ENCODE measurements at regions not wholly inside any gene's neighbourhood (a gene's known extent, or its start where the extent isn't known, plus 50 kb on each side); places are given as distances from the start of the nearest gene placed in this dataset.

DNA sequence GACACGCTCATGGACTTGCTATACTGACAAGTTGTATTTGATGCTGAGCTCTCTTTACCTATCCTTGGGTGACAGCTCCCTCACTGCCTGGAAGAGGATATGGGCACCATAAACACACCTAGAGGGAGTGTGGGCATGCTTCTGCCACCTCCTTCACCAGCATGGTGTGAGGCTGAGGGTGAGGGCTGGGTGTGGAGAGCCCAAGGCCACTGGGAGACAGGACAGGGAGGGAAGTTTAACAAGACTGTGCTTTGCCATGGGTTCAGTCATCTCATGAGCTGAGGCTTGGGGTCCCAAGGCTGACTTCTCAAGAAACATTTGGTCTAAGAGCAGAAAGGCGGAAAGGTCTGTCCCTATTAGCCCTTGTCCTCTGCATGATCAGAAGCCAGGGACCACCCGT lies 93.6 kb upstream of the ANKRD55 start:
- TF ChIP-seq, protein P1, sequence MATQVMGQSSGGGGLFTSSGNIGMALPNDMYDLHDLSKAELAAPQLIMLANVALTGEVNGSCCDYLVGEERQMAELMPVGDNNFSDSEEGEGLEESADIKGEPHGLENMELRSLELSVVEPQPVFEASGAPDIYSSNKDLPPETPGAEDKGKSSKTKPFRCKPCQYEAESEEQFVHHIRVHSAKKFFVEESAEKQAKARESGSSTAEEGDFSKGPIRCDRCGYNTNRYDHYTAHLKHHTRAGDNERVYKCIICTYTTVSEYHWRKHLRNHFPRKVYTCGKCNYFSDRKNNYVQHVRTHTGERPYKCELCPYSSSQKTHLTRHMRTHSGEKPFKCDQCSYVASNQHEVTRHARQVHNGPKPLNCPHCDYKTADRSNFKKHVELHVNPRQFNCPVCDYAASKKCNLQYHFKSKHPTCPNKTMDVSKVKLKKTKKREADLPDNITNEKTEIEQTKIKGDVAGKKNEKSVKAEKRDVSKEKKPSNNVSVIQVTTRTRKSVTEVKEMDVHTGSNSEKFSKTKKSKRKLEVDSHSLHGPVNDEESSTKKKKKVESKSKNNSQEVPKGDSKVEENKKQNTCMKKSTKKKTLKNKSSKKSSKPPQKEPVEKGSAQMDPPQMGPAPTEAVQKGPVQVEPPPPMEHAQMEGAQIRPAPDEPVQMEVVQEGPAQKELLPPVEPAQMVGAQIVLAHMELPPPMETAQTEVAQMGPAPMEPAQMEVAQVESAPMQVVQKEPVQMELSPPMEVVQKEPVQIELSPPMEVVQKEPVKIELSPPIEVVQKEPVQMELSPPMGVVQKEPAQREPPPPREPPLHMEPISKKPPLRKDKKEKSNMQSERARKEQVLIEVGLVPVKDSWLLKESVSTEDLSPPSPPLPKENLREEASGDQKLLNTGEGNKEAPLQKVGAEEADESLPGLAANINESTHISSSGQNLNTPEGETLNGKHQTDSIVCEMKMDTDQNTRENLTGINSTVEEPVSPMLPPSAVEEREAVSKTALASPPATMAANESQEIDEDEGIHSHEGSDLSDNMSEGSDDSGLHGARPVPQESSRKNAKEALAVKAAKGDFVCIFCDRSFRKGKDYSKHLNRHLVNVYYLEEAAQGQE (IDR thresholded peaks at IDR 0.05; ENCODE audit: insufficient read depth in 1 of 2, low read depth in 2 of 2, low read length in 2 of 2), result no peak
- TF ChIP-seq POLR2AphosphoS5 (IDR thresholded peaks at IDR 0.05; ENCODE audit: low read depth, low read length), result no peak
- TF ChIP-seq FOXP2 (optimal IDR thresholded peaks at IDR 0.05; ENCODE audit: borderline replicate concordance, extremely low read depth, extremely low read length, insufficient read depth), result no peak
- TF ChIP-seq TAF1 (IDR thresholded peaks at IDR 0.05; ENCODE audit: borderline replicate concordance, insufficient read depth, low read length), result no peak
- TF ChIP-seq SIN3A (IDR thresholded peaks at IDR 0.05; ENCODE audit: borderline replicate concordance, insufficient read depth, low read length), result no peak

DNA sequence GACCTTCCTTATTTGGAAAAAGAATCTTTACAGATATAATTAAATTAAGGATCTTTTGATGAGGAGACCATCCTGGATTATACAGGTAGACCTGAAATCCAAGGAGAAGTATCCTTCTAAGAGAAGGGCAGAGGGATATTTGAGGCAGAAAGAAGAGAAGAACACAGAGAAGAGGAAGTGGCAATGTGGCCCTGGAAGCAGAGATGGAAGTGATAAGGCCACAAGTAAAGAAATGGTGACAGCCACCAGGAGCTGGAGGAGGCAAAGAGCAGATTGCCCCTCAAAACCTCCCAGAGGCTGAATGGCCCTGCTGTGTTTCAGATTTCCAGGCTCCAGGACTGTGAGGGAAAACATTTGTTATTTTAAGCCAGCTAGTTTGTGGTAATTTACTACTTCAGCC lies 93.0 kb upstream of the ANKRD55 start:
- TF ChIP-seq TAF1 (IDR thresholded peaks at IDR 0.05; ENCODE audit: borderline replicate concordance, insufficient read depth, low read length) (no peak), POLR2AphosphoS5 (IDR thresholded peaks at IDR 0.05; ENCODE audit: low read depth, low read length) (no peak), SIN3A (IDR thresholded peaks at IDR 0.05; ENCODE audit: borderline replicate concordance, insufficient read depth, low read length) (no peak), FOXP2 (optimal IDR thresholded peaks at IDR 0.05; ENCODE audit: borderline replicate concordance, extremely low read depth, extremely low read length, insufficient read depth) (no peak)
- TF ChIP-seq, protein P1 (IDR thresholded peaks at IDR 0.05; ENCODE audit: insufficient read depth in 1 of 2, low read depth in 2 of 2, low read length in 2 of 2), result no peak

DNA sequence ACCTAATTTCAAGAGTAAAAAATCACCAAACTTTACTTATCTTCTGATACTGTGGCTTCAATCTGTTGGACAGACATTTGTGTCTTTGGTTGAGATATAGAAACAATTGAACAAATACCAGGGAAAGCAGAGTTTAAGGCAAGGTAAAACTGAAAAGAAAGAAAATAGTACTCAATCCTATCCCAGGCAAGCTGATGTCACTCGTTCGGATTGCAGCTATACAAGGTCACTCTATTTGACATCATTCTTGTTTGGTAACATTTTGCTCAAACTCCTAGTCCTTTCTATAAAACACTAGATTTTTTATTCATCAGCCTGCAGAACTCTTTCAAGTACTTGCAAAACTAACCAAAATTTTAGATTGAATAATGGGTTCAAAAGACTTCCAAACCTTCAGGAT lies 91.9 kb upstream of the ANKRD55 start:
- TF ChIP-seq TAF1 (IDR thresholded peaks at IDR 0.05; ENCODE audit: borderline replicate concordance, insufficient read depth, low read length) (no peak), FOXP2 (optimal IDR thresholded peaks at IDR 0.05; ENCODE audit: borderline replicate concordance, extremely low read depth, extremely low read length, insufficient read depth) (no peak), SIN3A (IDR thresholded peaks at IDR 0.05; ENCODE audit: borderline replicate concordance, insufficient read depth, low read length) (no peak)

DNA sequence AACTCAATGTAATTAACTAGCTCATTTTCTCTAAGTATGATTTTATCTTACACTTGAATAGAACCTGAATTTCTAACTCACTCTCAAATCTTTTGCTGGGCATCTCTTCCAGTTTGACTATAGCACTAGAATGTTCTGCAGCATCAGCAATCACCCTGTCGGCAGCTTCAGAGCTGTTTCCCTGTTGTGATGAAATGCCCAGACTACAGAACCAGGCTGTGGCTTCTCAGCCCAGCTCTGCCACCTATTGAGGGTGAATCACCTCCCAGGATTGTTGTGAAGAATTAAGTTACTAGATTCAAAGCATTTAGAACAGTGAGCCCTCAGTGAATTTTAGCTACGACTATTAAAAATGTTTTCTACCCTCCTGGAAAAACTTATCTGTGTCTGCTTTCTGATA lies 90.4 kb upstream of the ANKRD55 start:
- TF ChIP-seq TAF1 (IDR thresholded peaks at IDR 0.05; ENCODE audit: borderline replicate concordance, insufficient read depth, low read length), result no peak
- TF ChIP-seq FOXP2 (optimal IDR thresholded peaks at IDR 0.05; ENCODE audit: borderline replicate concordance, extremely low read depth, extremely low read length, insufficient read depth), result no peak
- TF ChIP-seq POLR2AphosphoS5 (IDR thresholded peaks at IDR 0.05; ENCODE audit: low read depth, low read length), result no peak
- TF ChIP-seq, protein P1 (IDR thresholded peaks at IDR 0.05; ENCODE audit: insufficient read depth in 1 of 2, low read depth in 2 of 2, low read length in 2 of 2), result no peak
- TF ChIP-seq SIN3A (IDR thresholded peaks at IDR 0.05; ENCODE audit: borderline replicate concordance, insufficient read depth, low read length), result no peak

DNA sequence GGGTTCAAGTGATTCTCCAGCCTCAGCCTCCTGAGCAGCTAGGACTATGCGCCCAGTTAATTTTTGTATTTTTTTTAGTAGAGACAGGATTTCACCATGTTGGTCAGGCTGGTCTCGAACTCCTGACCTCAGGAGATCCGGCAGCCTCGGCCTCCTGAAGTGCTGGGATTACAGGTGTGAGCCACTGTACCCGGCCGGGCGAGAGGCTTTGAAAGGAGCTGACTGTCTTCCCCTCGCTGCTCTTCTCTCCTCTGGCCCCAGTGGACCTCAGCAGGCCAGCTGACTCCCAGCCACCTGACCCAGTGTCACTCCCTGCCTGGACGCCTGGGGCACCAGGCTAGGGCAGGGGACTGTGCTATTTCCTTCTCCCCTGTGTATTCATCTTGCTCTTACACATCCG lies 89.5 kb upstream of the ANKRD55 start:
- TF ChIP-seq FOXP2 (optimal IDR thresholded peaks at IDR 0.05; ENCODE audit: borderline replicate concordance, extremely low read depth, extremely low read length, insufficient read depth) (no peak), POLR2AphosphoS5 (IDR thresholded peaks at IDR 0.05; ENCODE audit: low read depth, low read length) (no peak), TAF1 (IDR thresholded peaks at IDR 0.05; ENCODE audit: borderline replicate concordance, insufficient read depth, low read length) (no peak), SIN3A (IDR thresholded peaks at IDR 0.05; ENCODE audit: borderline replicate concordance, insufficient read depth, low read length) (no peak)
- TF ChIP-seq, protein P1 (IDR thresholded peaks at IDR 0.05; ENCODE audit: insufficient read depth in 1 of 2, low read depth in 2 of 2, low read length in 2 of 2), result no peak

Measured in PFSK-1 (cell line).